A549 (cell line): ENCODE measurements at regions not wholly inside any gene's neighbourhood (a gene's known extent, or its start where the extent isn't known, plus 50 kb on each side); places are given as distances from the start of the nearest gene placed in this dataset.

Experiments
- ATAC-seq, 2 experiments: fragments of 200-7000 bp in 1 of 2; fragments of >200 bp in 1 of 2; cut with Nextera tagmentation in 1 of 2; cut with Tn5 transposase in 1 of 2; 3 replicates each; pipeline versions ENCODE4 v1.8.0 to v1.9.1; 2018 to 2020; ENCODE audit warnings: mild to moderate bottlenecking in 1 of 2, moderate library complexity in 1 of 2
- CTCF ChIA-PET: fragments of 300-600 bp; sonication (Branson Sonifier 250); formaldehyde crosslinking; extraction: SDS; loops from one replicate; lab custom pipeline; 2021; ENCODE audit warnings: antibody characterized with exemption, inconsistent platforms; lab: Yijun Ruan, JAX
- POLR2A ChIA-PET: fragments of 350-600 bp; formaldehyde crosslinking; extraction: SDS; loops from one replicate; lab custom pipeline; 2021; ENCODE audit warnings: antibody characterized with exemption, inconsistent platforms; lab: Yijun Ruan, JAX
- DNase-seq, 2 experiments: peaks; one replicate each; pipeline versions ENCODE4 v3.0.0 to v3.0.0-alpha.2; 2011 to 2016; ENCODE audit warnings: low read depth in 1 of 2, low spot score in 1 of 2
- FAIRE-seq: peaks from 2 replicates; lab custom pipeline; 2011; peaks lifted over from hg19 to GRCh38; lab: Jason Lieb, UNC
- H3K27ac ChIP-seq, 2 experiments: fragments of >200 bp; sonication (Bioruptor Twin); formaldehyde crosslinking; 3 replicates each; pipeline ENCODE4 v1.5.1; 2016 to 2017
- H3K4me1 ChIP-seq: fragments of >200 bp; sonication (Bioruptor Twin); formaldehyde crosslinking; 3 replicates; pipeline ENCODE4 v1.6.1; 2016
- H3K4me2 ChIP-seq: fragments of >200 bp; sonication (Bioruptor Twin); formaldehyde crosslinking; 3 replicates; pipeline ENCODE4 v1.6.1; 2016
- H3K4me3 ChIP-seq: fragments of >200 bp; sonication (Bioruptor Twin); formaldehyde crosslinking; 3 replicates; pipeline ENCODE4 v1.5.1; 2016
- H3K9me3 ChIP-seq: fragments of >200 bp; sonication (Bioruptor Twin); formaldehyde crosslinking; 3 replicates; pipeline ENCODE4 v1.6.1; 2016
- BHLHE40 ChIP-seq: IDR thresholded peaks from 2 replicates; pipeline ENCODE4 v1.6.1; 2012; ENCODE audit warnings: low read depth, low read length, inconsistent platforms
- CBX8 ChIP-seq: fragments of 200-600 bp; sonication (generic); IDR thresholded peaks from 2 replicates; pipeline ENCODE4 v1.6.1; 2016
- CEBPB ChIP-seq, 2 experiments: fragments of >200 bp in 1 of 2; sonication (Bioruptor Twin) in 1 of 2; formaldehyde crosslinking in 1 of 2; IDR thresholded peaks; 2 replicates each; pipeline ENCODE4 v1.6.1; 2012 to 2016
- CTCF ChIP-seq: fragments of >200 bp; sonication (Bioruptor Twin); formaldehyde crosslinking; IDR thresholded peaks from 3 replicates; pipeline ENCODE4 v1.5.1; 2016
- E2F6 ChIP-seq: IDR thresholded peaks from 2 replicates; pipeline ENCODE4 v1.6.1; 2012; ENCODE audit warnings: low read depth, borderline replicate concordance
- EHMT2 ChIP-seq: fragments of 200-600 bp; sonication (generic); IDR thresholded peaks from 2 replicates; pipeline ENCODE4 v1.6.1; 2016; ENCODE audit warnings: antibody characterized with exemption, low read depth, mild to moderate bottlenecking, moderate library complexity
- EP300 ChIP-seq, 2 experiments: fragments of >200 bp; sonication (Bioruptor Twin); formaldehyde crosslinking; IDR thresholded peaks; 2 replicates in 1 of 2; 3 replicates in 1 of 2; pipeline ENCODE4 v1.6.1; 2016 to 2017
- ESRRA ChIP-seq: fragments of 150-350 bp; IDR thresholded peaks from 2 replicates; pipeline ENCODE4 v1.6.1; 2014; ENCODE audit warnings: mild to moderate bottlenecking, low read length, borderline replicate concordance
- FOSB ChIP-seq: fragments of 250-450 bp; sonication (Bioruptor Pico); IDR thresholded peaks from 2 replicates; pipeline ENCODE4 v1.5.0; 2020; ENCODE audit warnings: mild to moderate bottlenecking, moderate library complexity
- FOXS1 ChIP-seq: fragments of 250-450 bp; sonication (Bioruptor Pico); IDR thresholded peaks from 2 replicates; pipeline ENCODE4 v1.5.0; 2020; ENCODE audit warnings: mild to moderate bottlenecking, moderate library complexity
- HMGXB4 ChIP-seq: fragments of 250-450 bp; sonication (Bioruptor Pico); IDR thresholded peaks from 2 replicates; pipeline ENCODE4 v1.5.0; 2021; ENCODE audit warnings: mild to moderate bottlenecking, moderate library complexity, borderline replicate concordance
- HOXA7 ChIP-seq: fragments of 250-450 bp; sonication (Bioruptor Pico); IDR thresholded peaks from 2 replicates; pipeline ENCODE4 v1.5.0; 2020; ENCODE audit warnings: mild to moderate bottlenecking, moderate library complexity
- HOXB13 ChIP-seq: fragments of 250-450 bp; sonication (Bioruptor Pico); IDR thresholded peaks from 2 replicates; pipeline ENCODE4 v1.5.0; 2020; ENCODE audit warnings: low read depth, mild to moderate bottlenecking, moderate library complexity
- HOXB5 ChIP-seq: fragments of 250-450 bp; sonication (Bioruptor Pico); IDR thresholded peaks from 2 replicates; pipeline ENCODE4 v1.5.0; 2020; ENCODE audit warnings: mild to moderate bottlenecking, moderate library complexity
- JUNB ChIP-seq: fragments of >200 bp; sonication (Bioruptor Twin); formaldehyde crosslinking; IDR thresholded peaks from 2 replicates; pipeline ENCODE4 v1.6.1; 2016
- KDM1A ChIP-seq: fragments of 200-600 bp; sonication (generic); IDR thresholded peaks from 2 replicates; pipeline ENCODE4 v1.6.1; 2016; ENCODE audit warnings: low read depth, mild to moderate bottlenecking
- MAFK ChIP-seq: fragments of 450-650 bp; IDR thresholded peaks from 2 replicates; pipeline ENCODE4 v1.6.1; 2014; ENCODE audit not compliant: partially characterized antibody
- MAX ChIP-seq: IDR thresholded peaks from 2 replicates; pipeline ENCODE4 v1.6.1; 2012
- MAZ ChIP-seq: fragments of 150-350 bp; IDR thresholded peaks from 2 replicates; pipeline ENCODE4 v1.6.1; 2014; ENCODE audit warnings: antibody characterized with exemption, low read depth, low read length, borderline replicate concordance
- POLR2A ChIP-seq: IDR thresholded peaks from 2 replicates; pipeline ENCODE4 v1.6.1; 2012; ENCODE audit warnings: mild to moderate bottlenecking, low read length
- RAD21 ChIP-seq, 2 experiments: fragments of >200 bp in 1 of 2; sonication (Bioruptor Twin) in 1 of 2; formaldehyde crosslinking in 1 of 2; IDR thresholded peaks in 1 of 2; conservative IDR thresholded peaks in 1 of 2; 2 replicates in 1 of 2; 3 replicates in 1 of 2; pipeline ENCODE4 v1.6.1; 2012 to 2018; ENCODE audit warnings: inconsistent platforms in 1 of 2
- RFX5 ChIP-seq: fragments of 450-650 bp; IDR thresholded peaks from 2 replicates; pipeline ENCODE4 v1.7.1; 2014; ENCODE audit warnings: antibody characterized with exemption, mild to moderate bottlenecking, moderate library complexity
- SMC3 ChIP-seq: fragments of >200 bp; sonication (Bioruptor Twin); formaldehyde crosslinking; IDR thresholded peaks from 3 replicates; pipeline ENCODE4 v1.6.1; 2018; ENCODE audit warnings: inconsistent platforms
- TP53 ChIP-seq: fragments of 250-450 bp; sonication (Bioruptor Pico); IDR thresholded peaks from 2 replicates; pipeline ENCODE4 v1.5.0; 2021; ENCODE audit warnings: mild to moderate bottlenecking, moderate library complexity
- USF2 ChIP-seq: fragments of 450-650 bp; IDR thresholded peaks from 2 replicates; pipeline ENCODE4 v1.6.1; 2014; ENCODE audit warnings: antibody characterized with exemption
- ZFP36 ChIP-seq: fragments of 450-650 bp; IDR thresholded peaks from 2 replicates; pipeline ENCODE4 v1.6.1; 2014; ENCODE audit warnings: borderline replicate concordance; ENCODE audit not compliant: partially characterized antibody
- ZNF302 ChIP-seq: fragments of 250-450 bp; sonication (Bioruptor Pico); IDR thresholded peaks from 2 replicates; pipeline ENCODE4 v1.9.0; 2021; ENCODE audit warnings: inconsistent platforms, mild to moderate bottlenecking, moderate library complexity
- ZSCAN20 ChIP-seq: fragments of 250-450 bp; sonication (Bioruptor Pico); IDR thresholded peaks from 2 replicates; pipeline ENCODE4 v1.8.0; 2022; ENCODE audit warnings: mild to moderate bottlenecking, moderate library complexity
- WGBS: methylation state at CpG from one replicate; pipeline ENCODE4 v1.1.6; 2017; ENCODE audit errors: missing lambda C conversion rate; 5-methylcytosine and 5-hydroxymethylcytosine counted together

GRCh38 chr2:220572385-220572784 is 945.0 kb downstream of the SLC4A3 start:
- no peak overlapping the region for H3K4me3 ChIP-seq
- H3K27ac ChIP-seq: no peak overlapping the region
- no peak overlapping the region for H3K4me2 ChIP-seq
- TF ChIP-seq TP53 (CRISPR knock-in tag) (no peak), EHMT2 (no peak), MAX (no peak), HMGXB4 (CRISPR knock-in tag) (no peak), EP300 (IDR thresholded peaks at IDR 0.05) (no peak), POLR2A (no peak), RAD21 (conservative IDR thresholded peaks at IDR 0.05 in 1 of 2, IDR thresholded peaks at IDR 0.05 in 1 of 2) (no peak), CEBPB (IDR thresholded peaks at IDR 0.05) (no peak), MAZ (no peak), ESRRA (no peak), ZFP36 (no peak), E2F6 (no peak), CBX8 (no peak), FOSB (CRISPR knock-in tag) (no peak), CTCF (no peak)
- TF ChIP-seq, all 56 proteins: peak for 0
- no peak for ATAC-seq
- FAIRE-seq: no peak
- POLR2A ChIA-PET: no interaction called here
- 69% methylated on average over 4 of the region's 4 CpGs for WGBS
- DNase-seq: no peak
- CTCF ChIA-PET: no interaction called here
- H3K9me3 ChIP-seq: no peaks in the 10 kb centered on the region
- no peaks in the 10 kb centered on the region for H3K4me1 ChIP-seq

GRCh38 chr2:220574038-220574437 is 946.6 kb downstream of the SLC4A3 start:
- 40% methylated on average over 2 of the region's 2 CpGs for WGBS
- Histone ChIP-seq H3K27ac (no peak overlapping the region), H3K4me1 (no peaks in the 10 kb centered on the region), H3K9me3 (no peaks in the 10 kb centered on the region), H3K4me2 (no peak overlapping the region), H3K4me3 (no peak overlapping the region)
- CTCF ChIA-PET: interaction anchor here (0.6 kb wide), 1 partner anchor 64 kb away, joined by 4 read pairs; no protein-coding TSS in a partner anchor
- no peak for DNase-seq
- TF ChIP-seq ZSCAN20 (CRISPR knock-in tag): no peak
- TF ChIP-seq FOSB (CRISPR knock-in tag): no peak
- no peak for TF ChIP-seq HOXB5 (CRISPR knock-in tag)
- TF ChIP-seq SMC3: no peak
- TF ChIP-seq HOXA7 (CRISPR knock-in tag): no peak
- TF ChIP-seq MAZ: no peak
- ATAC-seq: no peak
- POLR2A ChIA-PET: no interaction called here
- no peak for FAIRE-seq

- CTCF ChIA-PET: no interaction called here
- Histone ChIP-seq H3K4me1 (no peaks in the 10 kb centered on the region), H3K27ac (no peak overlapping the region)
- 60% methylated on average over 1 of the region's 1 CpG for WGBS
- TF ChIP-seq EHMT2 (no peak), USF2 (no peak), FOXS1 (CRISPR knock-in tag) (no peak), RFX5 (no peak), JUNB (no peak), ZNF302 (no peak), HMGXB4 (CRISPR knock-in tag) (no peak), BHLHE40 (no peak), HOXB13 (CRISPR knock-in tag) (no peak), KDM1A (no peak), EP300 (IDR thresholded peaks at IDR 0.05) (no peak), MAFK (no peak)
- TF ChIP-seq, all 56 proteins: peak for 0
- H3K4me3 ChIP-seq: no peak overlapping the region
- POLR2A ChIA-PET: no interaction called here
- ATAC-seq: no peak
- no peak for DNase-seq
- no peak for FAIRE-seq
- no peak overlapping the region for H3K4me2 ChIP-seq
- H3K9me3 ChIP-seq: no peaks in the 10 kb centered on the region
These were observed 948.5 kb downstream of the SLC4A3 start for GRCh38 chr2:220575963-220576362.
